Tibial nerve (tissue), 3 donors: ENCODE measurements at regions not wholly inside any gene's neighbourhood (a gene's known extent, or its start where the extent isn't known, plus 50 kb on each side); places are given as distances from the start of the nearest gene placed in this dataset.

Source experiments
- CTCF ChIP-seq, 5 experiments: fragments of 200-600 bp in 3 of 5; fragments of 450-650 bp in 2 of 5; sonication (generic) in 3 of 5; IDR thresholded peaks; one replicate each; pipeline ENCODE4 v1.5.1; 2016 to 2019; ENCODE audit warnings: antibody characterized with exemption in 5 of 5, mild to moderate bottlenecking in 3 of 5, moderate library complexity in 2 of 5
- POLR2A ChIP-seq, 2 donors: fragments of 450-650 bp; IDR thresholded peaks; one replicate each; pipeline ENCODE4 v1.6.1; 2017; ENCODE audit warnings: antibody characterized with exemption in 2 of 2, mild to moderate bottlenecking in 2 of 2, moderate library complexity in 2 of 2

- TF ChIP-seq CTCF (IDR thresholded peaks at IDR 0.05) = no peak
- TF ChIP-seq POLR2A (IDR thresholded peaks at IDR 0.05) = no peak
Measured at GRCh38 chr21:41052820-41053555, 115.0 kb upstream of the BACE2 start.
